Sigmoid colon (tissue), 4 donors: ENCODE measurements at regions not wholly inside any gene's neighbourhood (a gene's known extent, or its start where the extent isn't known, plus 50 kb on each side); places are given as distances from the start of the nearest gene placed in this dataset.

ENCODE experiments used
- EP300 ChIP-seq, 4 donors: sonication (generic); formaldehyde crosslinking; IDR thresholded peaks; one replicate each; pipeline ENCODE4 v1.6.1; 2017; ENCODE audit warnings: antibody characterized with exemption in 4 of 4
- TF ChIP-seq, protein P1 (sequence below), 4 experiments: fragments of 450-650 bp in 3 of 4; fragments of 200-600 bp in 1 of 4; IDR thresholded peaks; one replicate each; pipeline ENCODE4 v1.5.1; 2016 to 2019; ENCODE audit warnings: antibody characterized with exemption in 4 of 4, mild to moderate bottlenecking in 3 of 4, moderate library complexity in 2 of 4

DNA sequence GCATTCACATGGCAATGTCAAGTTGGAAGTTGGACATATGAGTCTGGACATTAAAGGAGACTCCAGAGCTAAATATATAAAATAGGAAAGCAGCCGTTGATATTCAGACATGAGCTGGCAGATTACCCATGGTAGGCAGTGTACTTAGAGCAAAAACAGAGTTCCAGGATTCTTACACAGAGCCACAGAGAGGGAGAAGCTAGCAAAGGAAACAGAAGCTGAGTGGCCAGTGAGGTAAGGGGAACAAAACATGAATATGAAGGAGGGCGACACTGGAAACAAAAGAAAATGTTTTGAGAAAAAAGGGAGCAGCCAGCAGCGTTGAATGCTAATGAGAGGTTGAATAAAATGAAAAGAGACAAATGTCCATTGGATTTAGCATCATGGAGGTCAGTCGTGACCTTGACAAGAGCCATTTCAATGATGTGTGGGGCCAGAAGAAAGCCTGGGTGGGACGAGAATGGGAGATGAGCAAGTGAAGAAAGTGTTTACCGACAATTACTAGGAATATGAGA lies 198.4 kb downstream of the POU4F1 start:
- TF ChIP-seq, protein P1, sequence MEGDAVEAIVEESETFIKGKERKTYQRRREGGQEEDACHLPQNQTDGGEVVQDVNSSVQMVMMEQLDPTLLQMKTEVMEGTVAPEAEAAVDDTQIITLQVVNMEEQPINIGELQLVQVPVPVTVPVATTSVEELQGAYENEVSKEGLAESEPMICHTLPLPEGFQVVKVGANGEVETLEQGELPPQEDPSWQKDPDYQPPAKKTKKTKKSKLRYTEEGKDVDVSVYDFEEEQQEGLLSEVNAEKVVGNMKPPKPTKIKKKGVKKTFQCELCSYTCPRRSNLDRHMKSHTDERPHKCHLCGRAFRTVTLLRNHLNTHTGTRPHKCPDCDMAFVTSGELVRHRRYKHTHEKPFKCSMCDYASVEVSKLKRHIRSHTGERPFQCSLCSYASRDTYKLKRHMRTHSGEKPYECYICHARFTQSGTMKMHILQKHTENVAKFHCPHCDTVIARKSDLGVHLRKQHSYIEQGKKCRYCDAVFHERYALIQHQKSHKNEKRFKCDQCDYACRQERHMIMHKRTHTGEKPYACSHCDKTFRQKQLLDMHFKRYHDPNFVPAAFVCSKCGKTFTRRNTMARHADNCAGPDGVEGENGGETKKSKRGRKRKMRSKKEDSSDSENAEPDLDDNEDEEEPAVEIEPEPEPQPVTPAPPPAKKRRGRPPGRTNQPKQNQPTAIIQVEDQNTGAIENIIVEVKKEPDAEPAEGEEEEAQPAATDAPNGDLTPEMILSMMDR (IDR thresholded peaks at IDR 0.05), result no peak
- TF ChIP-seq EP300 (IDR thresholded peaks at IDR 0.05), result no peak
